Muscle layer of colon (tissue), 2 donors: ENCODE measurements at regions not wholly inside any gene's neighbourhood (a gene's known extent, or its start where the extent isn't known, plus 50 kb on each side); places are given as distances from the start of the nearest gene placed in this dataset.

ENCODE experiments used
- H3K27ac ChIP-seq: one replicate; pipeline ENCODE4 v1.7.0; 2013; ENCODE audit warnings: low read depth, mild to moderate bottlenecking, low read length, moderate library complexity
- H3K27me3 ChIP-seq, 2 donors: one replicate each; pipeline ENCODE4 v1.7.0; 2013; ENCODE audit warnings: low read length in 2 of 2, mild to moderate bottlenecking in 2 of 2; ENCODE audit not compliant: insufficient read depth in 2 of 2, control insufficient read depth in 1 of 2
- H3K36me3 ChIP-seq: one replicate; pipeline ENCODE4 v1.7.0; 2013; ENCODE audit warnings: mild to moderate bottlenecking, low read length; ENCODE audit not compliant: insufficient read depth
- H3K4me1 ChIP-seq: one replicate; pipeline ENCODE4 v1.7.0; 2013; ENCODE audit warnings: mild to moderate bottlenecking, low read length; ENCODE audit not compliant: insufficient read depth
- H3K4me3 ChIP-seq, 2 donors: one replicate each; pipeline ENCODE4 v1.7.0; 2013; ENCODE audit warnings: low read length in 2 of 2, low read depth in 1 of 2, mild to moderate bottlenecking in 1 of 2, moderate library complexity in 1 of 2
- H3K9ac ChIP-seq: one replicate; pipeline ENCODE4 v1.7.0; 2013; ENCODE audit warnings: low read length
- H3K9me3 ChIP-seq: one replicate; pipeline ENCODE4 v1.7.0; 2013; ENCODE audit warnings: mild to moderate bottlenecking, low read length
- donor health status: abdominal sarcoma.
- donor health status: Adenocarcinoma of cecum.

DNA sequence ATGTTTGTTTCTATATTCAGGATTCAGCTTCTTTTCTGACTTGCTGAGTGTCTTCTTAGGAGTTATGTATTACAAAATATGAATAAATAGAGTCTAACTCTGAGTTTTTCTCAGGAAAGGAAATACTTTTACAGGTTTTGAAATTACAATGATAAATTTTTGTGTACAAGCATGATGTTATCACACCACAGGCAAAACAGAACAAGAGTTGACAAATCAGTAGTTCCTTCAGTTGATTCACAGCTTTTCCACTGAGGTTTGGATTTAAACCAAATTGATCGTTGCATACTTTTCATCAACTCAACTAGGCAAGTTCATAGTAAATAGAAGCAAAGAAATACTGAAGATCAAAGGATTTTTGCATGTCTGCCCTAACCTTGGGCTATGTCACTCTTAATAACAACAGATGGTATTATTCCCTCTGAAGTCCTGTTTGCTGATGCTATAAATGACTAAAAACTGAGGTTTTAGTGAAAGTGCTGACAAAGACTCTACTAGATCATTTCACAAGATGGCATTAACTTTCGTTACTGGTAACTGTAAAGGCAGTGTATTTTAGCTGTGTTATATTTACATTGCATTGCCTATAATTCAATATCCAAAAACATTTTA, 520.2 kb downstream of the FLRT2 start:
- Histone ChIP-seq H3K9ac (no peak overlapping the region), H3K4me3 (no peak overlapping the region), H3K9me3 (no peaks in the 10 kb centered on the region), H3K27ac (no peak overlapping the region), H3K36me3 (no peaks in the 10 kb centered on the region), H3K27me3 (no peaks in the 10 kb centered on the region), H3K4me1 (no peaks in the 10 kb centered on the region)

DNA sequence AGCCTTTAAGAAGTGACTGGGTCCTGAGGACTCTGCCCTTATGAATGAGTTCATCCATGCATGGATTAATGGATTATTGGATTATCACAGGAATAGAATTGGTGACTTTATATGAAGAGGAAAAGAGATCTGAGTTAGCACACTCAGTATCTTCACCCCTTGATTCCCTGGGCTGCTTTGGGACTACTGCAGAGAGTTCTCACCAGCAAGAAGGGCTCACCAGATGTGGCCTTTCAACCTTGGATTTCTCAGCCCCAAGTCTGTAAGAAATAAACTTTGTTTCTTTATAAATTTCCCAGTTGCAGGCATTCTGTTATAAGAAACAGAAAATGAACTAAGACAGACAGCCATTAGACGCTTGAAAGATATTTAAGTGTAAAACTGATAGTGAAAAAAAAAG, 509.2 kb downstream of the FLRT2 start:
- no peak overlapping the region for H3K4me3 ChIP-seq
- no peaks in the 10 kb centered on the region for H3K36me3 ChIP-seq
- H3K9ac ChIP-seq: no peak overlapping the region
- no peaks in the 10 kb centered on the region for H3K27me3 ChIP-seq
- H3K9me3 ChIP-seq: no peaks in the 10 kb centered on the region
- no peaks in the 10 kb centered on the region for H3K4me1 ChIP-seq
- no peak overlapping the region for H3K27ac ChIP-seq

DNA sequence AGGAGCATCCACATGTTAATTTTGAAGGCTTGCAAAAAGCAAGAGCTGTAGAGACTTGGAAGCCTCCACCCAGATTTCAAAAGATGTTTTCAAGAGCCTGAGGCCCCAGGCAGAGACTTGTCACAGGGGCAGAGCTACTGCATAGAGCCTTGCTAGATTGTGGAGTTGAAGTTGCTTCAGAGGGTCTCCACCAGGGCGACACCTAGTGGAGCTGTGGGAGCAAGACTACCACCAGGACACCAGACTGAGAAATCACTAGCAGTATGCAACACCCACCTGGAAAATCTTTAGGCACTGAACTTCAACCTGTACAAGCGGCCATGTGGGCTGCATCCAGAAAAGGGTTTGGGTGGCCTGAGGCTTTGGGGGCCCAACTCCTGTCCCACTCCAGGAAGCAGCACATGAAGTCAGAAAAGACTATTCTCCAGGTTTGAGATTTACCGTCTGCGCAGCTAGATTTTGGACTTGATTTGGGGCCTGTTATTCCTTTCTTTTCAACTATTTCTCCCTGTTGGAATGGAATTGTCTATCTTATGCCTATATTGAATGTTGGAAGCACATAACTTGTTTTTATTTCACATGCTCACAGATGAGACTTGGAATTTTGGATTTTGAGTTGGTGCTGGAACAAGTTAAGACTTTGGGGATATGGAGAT, 508.6 kb downstream of the FLRT2 start:
- H3K27ac ChIP-seq: no peak overlapping the region
- no peak overlapping the region for H3K4me3 ChIP-seq
- no peaks in the 10 kb centered on the region for H3K27me3 ChIP-seq
- H3K9ac ChIP-seq: no peak overlapping the region
- H3K9me3 ChIP-seq: no peaks in the 10 kb centered on the region
- no peaks in the 10 kb centered on the region for H3K36me3 ChIP-seq
- no peaks in the 10 kb centered on the region for H3K4me1 ChIP-seq

DNA sequence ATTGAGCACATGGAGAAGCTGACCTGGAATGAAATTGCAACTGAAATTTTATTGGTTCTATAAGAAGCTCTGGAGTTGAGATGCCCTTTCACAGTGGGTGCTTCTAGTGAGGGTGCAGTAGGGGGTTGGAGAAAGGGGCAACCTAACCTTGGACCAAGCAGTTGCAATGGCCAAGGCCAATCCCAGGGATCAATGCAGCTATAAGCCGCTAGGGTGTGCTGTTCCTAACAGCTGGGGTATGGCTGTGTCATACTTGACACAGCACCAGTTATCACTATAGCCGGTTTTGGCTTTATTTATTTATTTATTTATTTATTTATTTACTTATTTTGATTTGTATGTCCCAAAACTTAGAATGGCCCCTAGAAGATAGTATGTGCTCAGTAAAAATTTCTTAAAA, 505.9 kb downstream of the FLRT2 start:
- no peak overlapping the region for H3K27ac ChIP-seq
- no peaks in the 10 kb centered on the region for H3K27me3 ChIP-seq
- H3K4me1 ChIP-seq: no peaks in the 10 kb centered on the region
- no peaks in the 10 kb centered on the region for H3K36me3 ChIP-seq
- H3K9ac ChIP-seq: no peak overlapping the region
- no peak overlapping the region for H3K4me3 ChIP-seq
- H3K9me3 ChIP-seq: no peaks in the 10 kb centered on the region

DNA sequence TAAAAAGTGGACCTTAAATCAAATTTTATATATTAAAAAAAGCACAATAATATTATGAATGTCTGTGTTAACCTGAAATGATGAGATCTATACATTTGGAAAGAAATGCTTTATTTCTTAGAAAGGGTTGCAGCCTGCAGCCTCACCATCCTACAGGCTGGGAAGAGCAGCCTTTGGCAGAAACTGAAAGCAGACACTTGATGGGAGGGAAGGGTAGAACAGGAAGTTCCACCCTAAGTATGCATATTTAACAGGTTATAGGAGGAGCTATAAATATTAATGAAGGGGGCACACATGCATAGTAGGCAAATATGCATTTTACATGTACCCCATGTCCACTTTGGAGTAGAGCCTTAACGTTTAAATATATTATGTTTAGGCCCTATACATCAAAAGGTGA, 498.0 kb downstream of the FLRT2 start:
- no peaks in the 10 kb centered on the region for H3K4me1 ChIP-seq
- H3K27ac ChIP-seq: no peak overlapping the region
- H3K36me3 ChIP-seq: no peaks in the 10 kb centered on the region
- H3K4me3 ChIP-seq: no peak overlapping the region
- H3K9me3 ChIP-seq: no peaks in the 10 kb centered on the region
- H3K27me3 ChIP-seq: no peaks in the 10 kb centered on the region
- no peak overlapping the region for H3K9ac ChIP-seq

DNA sequence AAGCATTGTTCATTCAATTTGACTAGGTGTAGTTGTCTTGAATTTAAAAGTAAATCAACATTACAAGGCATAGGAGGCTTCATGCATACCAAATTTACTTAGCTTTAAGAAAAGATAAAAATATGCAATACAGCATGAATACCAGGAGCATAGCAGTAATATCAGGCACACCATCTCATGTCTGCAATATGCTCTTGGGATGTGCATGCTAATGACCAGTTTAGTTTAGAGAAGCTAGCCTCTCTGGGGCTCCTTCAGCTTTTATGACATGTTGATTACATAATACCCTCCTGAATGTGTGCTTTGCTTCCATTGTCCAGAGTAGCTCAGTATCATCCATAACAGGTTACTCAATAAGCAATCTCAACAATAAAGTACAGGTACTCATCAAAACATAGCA, 497.2 kb downstream of the FLRT2 start:
- Histone ChIP-seq H3K36me3 (no peaks in the 10 kb centered on the region), H3K27ac (no peak overlapping the region), H3K4me3 (no peak overlapping the region), H3K27me3 (no peaks in the 10 kb centered on the region), H3K9me3 (no peaks in the 10 kb centered on the region), H3K4me1 (no peaks in the 10 kb centered on the region), H3K9ac (no peak overlapping the region)

DNA sequence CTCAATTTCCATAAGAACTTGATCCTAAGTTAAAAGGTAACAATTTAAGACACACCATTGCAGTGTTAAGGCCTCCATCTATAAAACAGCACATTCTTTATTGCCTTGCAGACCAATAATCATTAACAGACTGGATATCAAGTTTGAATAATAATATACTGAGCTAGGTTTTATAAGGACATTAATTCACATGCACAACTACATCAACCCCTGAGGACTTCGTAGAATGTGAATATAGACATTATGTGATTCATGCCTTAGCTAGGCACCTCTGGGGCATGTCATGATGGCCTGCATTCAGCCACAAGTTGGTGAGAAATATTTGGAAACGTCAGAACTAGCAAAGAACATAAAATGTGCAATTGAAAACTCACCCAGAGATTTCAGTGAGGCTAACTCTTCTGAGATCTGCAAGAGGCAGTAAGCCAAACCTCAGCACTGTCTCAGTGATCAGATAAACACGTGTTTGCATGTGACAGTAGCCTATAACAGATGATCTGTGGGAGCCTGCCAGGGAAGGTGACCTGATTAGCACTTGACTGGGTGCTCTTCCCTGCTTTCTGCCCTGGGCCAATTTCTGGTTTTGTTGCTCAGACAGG, 492.2 kb downstream of the FLRT2 start:
- H3K36me3 ChIP-seq: no peaks in the 10 kb centered on the region
- H3K27me3 ChIP-seq: no peaks in the 10 kb centered on the region
- H3K9ac ChIP-seq: no peak overlapping the region
- H3K4me3 ChIP-seq: no peak overlapping the region
- H3K4me1 ChIP-seq: no peaks in the 10 kb centered on the region
- H3K27ac ChIP-seq: no peak overlapping the region
- no peaks in the 10 kb centered on the region for H3K9me3 ChIP-seq

DNA sequence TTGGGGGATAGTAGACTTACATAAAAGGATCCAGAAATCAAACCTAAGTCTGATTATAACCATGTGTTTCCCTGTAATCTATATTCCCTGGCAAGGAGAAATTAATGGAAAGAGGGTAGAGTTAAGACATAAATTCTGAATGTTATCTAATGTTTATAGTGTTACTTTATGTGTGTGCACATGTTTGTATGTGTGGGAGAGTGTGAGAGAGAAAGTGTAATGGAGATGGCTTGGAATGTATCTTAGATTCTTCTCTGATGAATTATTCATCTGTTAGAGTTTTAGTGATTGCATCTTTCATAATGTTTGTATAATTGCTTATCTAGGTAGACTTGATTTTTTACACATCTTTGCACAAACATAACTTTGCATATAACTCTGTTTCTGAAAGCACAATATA, 490.9 kb downstream of the FLRT2 start:
- no peak overlapping the region for H3K4me3 ChIP-seq
- no peaks in the 10 kb centered on the region for H3K9me3 ChIP-seq
- no peaks in the 10 kb centered on the region for H3K27me3 ChIP-seq
- H3K4me1 ChIP-seq: no peaks in the 10 kb centered on the region
- H3K9ac ChIP-seq: no peak overlapping the region
- no peak overlapping the region for H3K27ac ChIP-seq
- no peaks in the 10 kb centered on the region for H3K36me3 ChIP-seq

DNA sequence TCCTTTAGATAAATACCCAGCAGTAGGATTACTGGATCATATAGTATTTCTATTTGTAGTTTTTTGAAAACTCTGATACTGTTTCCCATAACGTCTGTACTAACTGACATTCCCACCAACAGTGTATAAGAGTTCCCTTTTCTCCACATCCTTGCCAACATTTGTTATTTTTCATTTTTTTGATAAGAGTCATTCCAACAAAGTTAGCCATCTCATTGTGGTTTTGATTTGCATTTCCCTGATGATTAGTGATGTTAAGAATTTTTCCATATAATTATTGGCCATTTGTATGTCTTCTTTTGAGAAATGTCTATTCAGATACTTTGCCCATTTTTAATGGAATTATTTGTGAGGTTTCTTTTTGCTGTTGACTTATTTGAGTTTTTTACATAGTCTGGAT, 486.0 kb downstream of the FLRT2 start:
- Histone ChIP-seq H3K27ac (no peak overlapping the region), H3K9me3 (no peaks in the 10 kb centered on the region), H3K4me3 (no peak overlapping the region), H3K9ac (no peak overlapping the region), H3K4me1 (no peaks in the 10 kb centered on the region), H3K36me3 (no peaks in the 10 kb centered on the region), H3K27me3 (no peaks in the 10 kb centered on the region)

DNA sequence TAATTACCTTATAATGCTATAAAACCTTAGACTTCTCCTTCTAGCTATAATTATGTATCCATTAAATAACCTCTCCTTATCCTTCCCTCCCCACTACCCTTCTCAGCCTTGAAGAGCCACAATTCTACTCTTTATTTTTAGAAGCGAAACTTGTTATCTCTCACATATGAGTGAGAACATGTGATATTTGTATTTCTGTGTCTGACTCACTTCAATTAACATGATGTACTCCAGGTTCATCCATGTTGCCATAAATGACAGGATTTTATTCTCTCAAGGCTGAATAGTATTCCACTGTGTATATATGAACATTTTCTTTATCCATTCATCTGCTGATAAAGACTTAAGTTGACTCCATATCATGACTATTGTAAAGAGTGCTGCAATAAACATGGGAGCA, 485.6 kb downstream of the FLRT2 start:
- Histone ChIP-seq H3K27ac (no peak overlapping the region), H3K4me3 (no peak overlapping the region), H3K9me3 (no peaks in the 10 kb centered on the region), H3K27me3 (no peaks in the 10 kb centered on the region), H3K4me1 (no peaks in the 10 kb centered on the region), H3K36me3 (no peaks in the 10 kb centered on the region), H3K9ac (no peak overlapping the region)

DNA sequence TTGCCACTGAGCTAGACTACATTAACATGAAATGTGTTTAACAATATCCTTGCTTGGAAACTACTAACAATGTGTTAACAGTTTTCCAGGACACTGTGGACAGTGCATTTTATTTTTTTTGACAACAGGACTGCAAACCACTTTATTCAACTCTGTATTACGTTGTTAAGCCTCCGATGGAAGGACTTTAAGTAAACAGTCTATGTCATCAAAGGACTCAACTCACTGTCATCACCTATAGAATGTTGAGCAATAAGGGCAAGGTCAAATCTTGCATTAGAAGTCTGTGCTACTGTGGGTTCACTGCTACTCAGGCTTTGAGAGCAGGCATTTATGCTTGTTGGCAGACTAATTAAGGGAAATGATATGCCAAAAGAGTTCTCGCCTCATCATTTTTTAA, 483.7 kb downstream of the FLRT2 start:
- H3K9ac ChIP-seq: no peak overlapping the region
- no peaks in the 10 kb centered on the region for H3K27me3 ChIP-seq
- H3K4me3 ChIP-seq: no peak overlapping the region
- no peak overlapping the region for H3K27ac ChIP-seq
- H3K4me1 ChIP-seq: no peaks in the 10 kb centered on the region
- H3K36me3 ChIP-seq: no peaks in the 10 kb centered on the region
- H3K9me3 ChIP-seq: no peaks in the 10 kb centered on the region

DNA sequence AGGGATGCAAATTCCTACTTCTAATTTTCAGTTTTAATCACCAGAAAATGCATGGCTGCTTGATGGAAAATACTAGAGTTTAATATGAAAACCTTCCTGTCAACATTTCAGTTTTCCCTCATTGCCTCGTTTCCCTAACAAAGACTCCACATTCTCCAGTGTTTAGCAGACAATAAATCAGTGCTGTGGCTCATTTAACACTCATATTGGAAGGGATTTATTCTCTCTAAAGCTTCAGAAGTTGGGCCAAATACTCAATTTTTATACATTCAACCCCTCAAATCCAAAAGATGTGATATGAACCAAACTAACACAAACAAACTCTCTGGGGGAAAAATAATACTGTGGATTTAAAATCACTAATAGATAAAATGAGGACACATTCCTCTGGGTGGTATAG, 482.5 kb downstream of the FLRT2 start:
- Histone ChIP-seq H3K4me3 (no peak overlapping the region), H3K9me3 (no peaks in the 10 kb centered on the region), H3K27ac (no peak overlapping the region), H3K36me3 (no peaks in the 10 kb centered on the region), H3K9ac (no peak overlapping the region), H3K4me1 (no peaks in the 10 kb centered on the region), H3K27me3 (no peaks in the 10 kb centered on the region)
